Right renal cortex interstitium (tissue), 3 donors: ENCODE measurements at regions not wholly inside any gene's neighbourhood (a gene's known extent, or its start where the extent isn't known, plus 50 kb on each side); places are given as distances from the start of the nearest gene placed in this dataset.
"Not testable (repeated sequence)": the region's sequence is repeated elsewhere in the genome, so short reads cannot be mapped to it uniquely, and the experiment has no call there.

Experiments used
- DNase-seq, 3 donors: peaks; one replicate each; pipeline ENCODE4 v3.0.0-alpha.2; 2013; ENCODE audit warnings: low read depth in 3 of 3, low spot score in 2 of 3

DNA sequence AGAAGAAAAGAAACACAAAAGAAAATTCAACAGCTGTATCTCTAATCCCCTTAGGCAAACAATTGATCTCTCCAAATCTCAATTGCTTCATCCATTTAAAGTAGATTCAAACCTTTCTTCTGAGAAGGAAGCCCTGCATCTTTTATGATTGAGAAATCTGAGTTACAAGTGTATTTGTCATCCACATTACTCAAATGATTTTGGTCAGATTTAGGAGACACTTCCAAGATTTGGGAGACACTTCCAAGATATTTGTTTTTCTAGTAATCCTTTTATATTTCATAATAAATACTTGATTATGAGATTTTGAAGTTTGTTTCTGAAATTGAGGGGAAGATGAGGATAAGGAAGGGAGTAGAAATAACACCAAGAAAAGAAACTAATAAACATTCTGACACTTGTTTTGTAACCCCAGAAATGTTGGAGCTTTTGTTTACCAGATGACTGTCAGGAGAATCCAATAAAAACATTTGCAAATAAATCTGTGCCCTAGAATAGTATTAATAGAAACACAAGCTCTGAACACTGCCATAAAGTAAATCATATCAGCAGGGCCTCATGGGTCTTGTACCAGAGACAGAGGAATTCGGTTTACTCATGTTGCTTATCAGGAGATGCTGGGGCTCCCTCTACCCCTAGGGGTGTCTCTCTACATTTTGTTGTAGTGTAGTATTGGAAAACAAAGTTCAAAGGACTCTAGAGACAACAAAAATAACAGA lies 314.3 kb upstream of the NT5E start:
- no peak for DNase-seq

DNA sequence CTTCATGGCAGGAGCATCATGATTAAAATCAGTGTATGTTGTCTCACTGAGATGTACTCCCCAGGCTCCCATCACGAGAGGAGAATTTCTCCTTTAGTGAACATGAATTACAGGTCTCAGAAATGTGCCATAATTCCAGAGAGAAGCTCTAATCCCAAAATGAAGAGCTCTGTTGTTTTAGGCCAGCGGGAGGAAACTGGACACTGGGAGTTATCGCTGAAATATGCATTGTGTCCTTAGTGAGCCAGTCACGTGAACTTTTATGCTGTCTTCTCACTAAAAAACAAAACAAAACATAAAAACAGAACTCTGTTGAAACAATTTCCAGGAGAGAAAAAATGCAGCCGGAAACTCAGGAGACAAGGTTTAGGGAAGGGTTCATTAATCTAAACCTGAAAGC lies 315.7 kb upstream of the NT5E start:
- DNase-seq: no peak

DNA sequence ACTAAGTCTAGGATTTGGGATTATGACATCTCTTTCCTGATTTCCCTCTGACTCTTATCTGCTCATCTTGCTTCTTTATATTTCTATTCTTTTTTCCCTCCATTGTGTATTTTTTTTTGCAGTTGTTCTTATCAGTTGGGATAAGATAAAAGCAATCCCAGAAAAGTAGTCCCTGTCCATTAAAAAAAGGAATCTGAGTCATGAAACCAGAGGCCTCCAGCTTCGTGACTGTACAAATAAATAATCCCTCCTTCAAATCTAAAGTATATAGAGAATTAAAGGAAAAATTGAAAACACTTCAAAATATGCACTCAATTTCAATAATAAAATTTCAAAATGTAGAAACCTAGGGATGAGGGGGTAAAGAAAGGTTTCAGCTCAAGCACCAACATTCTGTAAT lies 317.8 kb upstream of the NT5E start:
- no peak for DNase-seq

DNA sequence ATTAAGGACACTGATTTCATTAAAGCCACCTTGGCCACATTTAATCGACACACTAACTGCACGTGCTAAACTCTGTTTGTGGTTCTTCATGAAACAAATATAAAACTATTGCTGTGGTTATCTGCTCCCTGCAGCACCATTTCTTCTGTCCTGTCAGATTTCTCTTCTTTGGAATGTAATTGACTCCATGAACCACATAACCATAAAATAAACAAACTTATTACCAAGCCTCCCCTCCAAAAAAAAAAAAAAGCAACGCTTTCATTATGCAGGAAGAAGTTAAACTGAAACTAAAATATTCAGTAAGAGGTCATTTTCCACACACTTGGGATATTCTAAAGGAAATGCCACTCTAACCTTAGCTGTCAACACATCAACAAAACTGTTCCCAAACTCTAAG lies 319.1 kb upstream of the NT5E start:
- no peak for DNase-seq

DNA sequence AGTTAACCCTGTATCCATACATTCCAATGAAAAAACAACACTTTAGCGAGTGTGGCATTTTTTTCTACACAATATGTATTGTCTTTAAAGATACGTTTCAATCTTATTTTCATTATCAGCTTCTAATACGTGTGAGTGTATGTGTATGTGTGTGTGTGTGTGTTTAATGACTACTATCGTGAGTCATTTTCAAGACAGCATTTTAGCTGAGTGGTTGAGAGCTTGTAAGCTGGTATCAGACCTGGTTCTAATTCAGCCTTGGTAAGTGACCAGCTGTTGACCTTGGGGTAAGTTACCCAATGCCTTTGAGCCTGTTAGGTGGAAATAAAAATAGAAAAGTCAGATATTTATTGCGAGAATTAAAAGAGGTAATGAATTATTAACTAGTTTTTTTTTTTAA lies 320.0 kb upstream of the NT5E start:
- no peak for DNase-seq

DNA sequence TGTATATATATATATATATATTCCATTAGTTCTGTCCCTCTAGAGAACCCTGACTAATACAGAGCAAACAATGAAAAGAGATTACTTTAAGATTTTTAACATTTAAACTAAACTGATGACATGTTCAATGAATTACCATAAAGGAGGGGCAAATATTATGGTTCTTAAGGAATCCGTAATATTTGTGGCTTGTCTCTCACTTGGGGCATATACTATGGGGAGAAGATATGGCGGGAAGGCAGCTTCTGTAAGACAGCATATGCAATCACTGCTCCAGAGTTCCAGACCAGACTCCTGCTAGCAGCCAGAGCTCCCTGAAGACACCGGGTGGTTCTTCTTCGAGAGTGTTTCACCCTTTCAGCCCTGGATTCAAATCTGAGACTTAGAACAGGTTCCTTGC lies 321.1 kb upstream of the NT5E start:
- no peak for DNase-seq

DNA sequence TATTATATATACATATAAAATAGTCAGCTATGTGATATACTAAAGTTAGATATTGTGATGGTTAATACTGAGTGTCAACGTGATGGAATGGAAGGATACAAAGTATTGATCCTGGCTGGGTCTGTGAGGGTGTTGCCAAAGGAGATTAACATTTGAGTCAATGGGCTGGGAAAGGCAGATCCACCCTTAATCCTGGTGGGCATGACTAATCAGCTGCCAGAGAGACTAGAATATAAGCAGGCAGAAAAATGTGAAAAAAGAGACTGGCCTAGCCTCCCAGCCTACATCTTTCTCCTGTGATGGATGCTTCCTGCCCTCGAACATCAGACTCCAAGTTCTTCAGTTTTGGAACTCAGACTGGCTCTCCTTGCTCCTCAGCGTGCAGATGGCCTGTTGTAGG lies 321.6 kb upstream of the NT5E start:
- not testable (repeated sequence) for DNase-seq

DNA sequence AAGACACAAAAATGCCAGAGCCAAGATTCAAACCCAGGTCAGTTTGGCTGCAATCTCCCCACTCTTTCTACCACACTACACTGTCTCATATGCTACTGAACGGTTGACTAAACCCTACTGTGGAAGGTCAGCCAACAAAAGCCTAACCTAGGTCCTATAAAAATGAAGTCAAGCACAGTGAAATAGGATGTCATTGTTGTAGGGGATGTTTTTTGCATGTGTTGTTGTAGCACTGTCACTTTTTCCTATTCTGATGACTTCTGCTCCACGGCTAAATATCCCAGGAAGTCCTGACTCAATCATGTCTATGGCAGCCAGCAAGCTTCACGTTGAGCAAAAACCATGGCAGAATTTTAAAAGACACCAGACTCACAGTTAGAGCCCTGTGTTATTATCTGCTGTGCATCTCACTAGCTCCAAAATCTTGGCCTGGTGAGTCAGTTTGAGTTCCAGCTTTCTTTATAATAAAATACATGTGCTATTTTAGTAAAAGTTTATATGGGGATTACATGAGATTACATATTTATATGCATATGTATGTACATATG lies 322.1 kb upstream of the NT5E start:
- DNase-seq: no peak

DNA sequence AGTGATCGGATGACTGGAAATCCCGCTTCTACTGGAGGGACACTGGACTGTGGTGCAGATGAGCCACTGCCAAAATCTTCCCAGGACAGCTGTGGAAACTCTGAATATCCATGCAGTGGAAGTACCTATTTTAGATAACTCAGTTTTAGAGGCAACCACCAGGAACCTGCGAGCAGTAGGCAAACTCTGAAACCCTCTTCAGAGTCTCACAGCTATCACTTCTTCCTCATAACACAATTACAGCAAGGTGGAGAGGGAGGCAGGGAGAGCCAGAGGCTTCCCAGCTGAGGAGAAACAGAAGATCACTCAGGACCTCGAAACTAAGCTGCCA lies 322.8 kb upstream of the NT5E start:
- no peak for DNase-seq

DNA sequence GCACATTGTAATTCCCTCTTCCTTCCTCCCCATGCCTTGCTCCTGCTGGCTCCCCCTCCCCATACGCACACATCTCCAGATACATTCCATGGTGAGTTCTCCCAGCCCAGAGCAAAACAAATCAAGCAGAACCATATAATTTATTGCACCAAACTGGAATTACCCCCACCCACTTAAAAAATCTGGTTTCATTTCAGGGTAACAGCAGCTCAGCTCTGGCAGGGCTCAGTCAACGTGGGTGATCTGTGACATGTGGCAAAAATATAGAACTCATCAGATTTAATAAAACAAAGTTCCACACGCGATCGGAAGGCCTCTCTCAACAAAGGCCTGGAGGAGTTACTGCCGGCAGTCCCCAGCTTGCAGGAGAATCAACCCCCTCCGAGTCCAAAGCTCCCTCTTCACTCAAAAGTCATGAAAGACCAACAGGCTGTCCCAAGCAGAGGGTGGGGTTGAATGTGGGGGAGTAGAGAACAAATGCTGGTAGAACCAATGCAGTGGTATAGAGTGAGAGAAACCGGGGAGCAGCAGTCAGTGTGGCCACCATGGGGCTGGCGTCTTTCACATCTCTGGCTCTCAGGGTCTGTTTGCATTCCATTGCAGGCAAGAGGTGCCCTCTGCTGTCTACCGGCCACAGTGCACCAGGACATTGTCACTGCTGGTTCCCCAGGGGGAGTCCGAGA lies 323.3 kb upstream of the NT5E start:
- peak; percentile 29 to 46 (median 45) for DNase-seq

DNA sequence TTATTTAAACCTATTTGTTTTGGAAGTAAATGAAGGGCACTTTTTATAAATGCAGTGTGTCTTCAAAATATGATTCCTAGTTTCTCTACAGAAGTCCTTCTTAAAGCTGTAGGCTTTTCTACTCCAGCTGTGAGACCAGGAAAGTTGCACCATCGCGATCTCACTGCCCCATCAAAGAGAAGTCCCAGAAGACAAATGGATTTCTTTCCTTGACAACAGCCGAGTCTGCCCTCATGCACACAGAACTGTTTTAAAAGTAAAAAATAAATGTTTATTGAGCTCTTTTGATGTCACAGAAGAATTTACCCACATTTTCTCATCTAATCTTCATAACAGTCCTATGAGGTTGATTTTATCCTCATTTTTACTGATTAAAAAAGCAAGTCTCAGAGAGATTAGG lies 324.4 kb upstream of the NT5E start:
- no peak for DNase-seq

DNA sequence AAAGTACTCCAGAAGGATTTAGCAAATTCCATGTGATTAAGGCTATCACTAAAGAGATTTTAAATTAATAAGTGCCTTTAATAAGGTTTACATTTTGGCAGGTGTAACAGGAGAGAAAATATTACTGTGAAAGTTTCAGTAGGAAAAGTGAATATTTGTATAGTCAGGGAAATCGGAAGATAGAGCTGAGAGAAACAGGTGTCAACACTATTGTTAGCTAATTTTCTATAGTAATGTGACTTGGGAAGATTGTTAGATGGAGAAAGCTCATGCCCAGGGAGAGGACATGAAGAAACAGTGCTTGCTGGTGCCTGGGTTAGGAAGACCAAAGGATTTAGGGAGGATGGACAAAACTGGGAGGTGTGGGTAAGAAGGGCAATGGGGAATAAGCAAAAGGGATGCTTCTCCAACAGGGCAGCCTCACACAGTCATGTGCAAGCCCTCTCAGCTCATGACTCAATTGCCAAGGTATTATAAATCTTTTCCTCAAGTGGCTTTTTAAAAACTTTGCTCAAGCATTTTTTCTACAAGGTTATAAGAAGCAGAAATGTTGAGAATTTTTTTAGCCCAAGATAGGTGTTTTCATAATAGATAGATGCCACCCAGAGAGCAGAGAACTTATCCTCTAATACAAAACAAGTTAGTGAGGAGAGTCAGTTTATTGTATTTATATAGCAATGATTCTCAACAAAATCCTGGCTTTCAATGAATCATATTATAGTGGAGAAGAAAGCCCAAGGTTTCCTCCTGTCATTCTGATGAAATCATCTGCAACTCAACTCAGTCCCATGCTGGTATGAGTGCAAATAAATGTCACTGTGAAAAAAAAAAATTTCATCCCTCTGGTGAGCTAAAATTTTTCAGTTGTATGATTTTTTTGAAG lies 325.2 kb upstream of the NT5E start:
- DNase-seq: no peak

DNA sequence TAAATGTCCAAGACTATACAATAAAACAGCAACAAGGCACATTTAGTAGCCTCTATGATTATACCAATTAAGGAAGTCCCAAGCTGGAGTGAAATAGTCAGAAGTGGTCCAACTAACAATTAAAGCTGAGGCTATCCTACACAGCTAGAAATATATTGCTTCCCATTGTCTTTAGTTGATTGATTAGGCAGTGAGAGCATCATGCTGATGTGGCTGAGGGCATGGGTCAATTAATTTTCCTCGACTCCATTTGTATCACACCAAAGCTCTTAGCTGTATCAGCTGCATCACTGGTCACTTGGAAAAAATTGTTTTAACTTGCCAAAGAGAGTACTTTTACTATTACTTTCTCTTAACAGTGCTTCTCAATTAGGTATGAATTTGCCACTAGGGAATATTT lies 328.7 kb upstream of the NT5E start:
- DNase-seq: no peak

DNA sequence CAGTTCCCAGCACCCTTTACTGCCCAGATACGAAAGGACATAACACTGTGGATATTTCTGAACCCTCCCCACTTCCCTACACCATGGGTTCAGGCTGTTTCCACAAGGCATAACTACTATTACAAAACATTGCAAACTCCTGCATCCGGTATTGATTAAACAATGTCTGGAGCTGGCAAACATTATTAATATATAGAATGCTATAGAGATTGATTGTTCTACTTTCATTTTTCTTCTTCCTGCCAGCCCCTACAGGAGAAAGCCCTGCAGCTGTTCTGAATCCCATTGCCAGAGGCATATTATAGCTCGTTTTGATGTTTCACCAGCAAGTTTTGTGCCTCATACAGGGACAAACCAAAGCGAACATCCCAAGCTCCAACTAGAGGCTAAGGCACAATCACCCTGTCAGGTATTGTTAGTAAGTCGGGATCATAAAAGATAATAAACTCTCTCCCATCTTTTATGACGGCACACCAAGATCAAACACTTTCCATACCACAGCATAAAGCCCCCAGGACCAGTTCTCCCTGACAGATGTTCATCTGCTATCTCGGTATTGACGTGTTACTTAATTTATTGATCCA lies 331.1 kb upstream of the NT5E start:
- no peak for DNase-seq

DNA sequence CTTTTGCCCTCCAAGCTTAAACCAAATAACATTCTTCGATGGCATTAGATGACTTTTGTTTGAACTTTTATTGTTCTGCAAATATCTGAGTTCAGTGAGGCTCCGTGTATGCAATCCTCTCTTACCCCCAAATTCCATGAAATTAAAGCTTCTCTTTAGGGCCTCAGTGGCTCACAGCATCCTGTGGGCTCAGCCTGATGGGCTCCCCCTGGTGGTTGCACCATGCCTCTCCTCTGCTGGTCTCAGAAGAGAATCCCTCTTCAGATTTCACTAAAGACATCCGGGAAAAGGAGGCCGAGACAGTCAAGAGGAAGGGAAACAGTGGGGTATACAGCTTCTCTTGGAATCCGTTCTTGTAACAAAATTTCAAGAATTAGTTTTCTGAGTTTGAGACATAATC lies 331.6 kb upstream of the NT5E start:
- no peak for DNase-seq

DNA sequence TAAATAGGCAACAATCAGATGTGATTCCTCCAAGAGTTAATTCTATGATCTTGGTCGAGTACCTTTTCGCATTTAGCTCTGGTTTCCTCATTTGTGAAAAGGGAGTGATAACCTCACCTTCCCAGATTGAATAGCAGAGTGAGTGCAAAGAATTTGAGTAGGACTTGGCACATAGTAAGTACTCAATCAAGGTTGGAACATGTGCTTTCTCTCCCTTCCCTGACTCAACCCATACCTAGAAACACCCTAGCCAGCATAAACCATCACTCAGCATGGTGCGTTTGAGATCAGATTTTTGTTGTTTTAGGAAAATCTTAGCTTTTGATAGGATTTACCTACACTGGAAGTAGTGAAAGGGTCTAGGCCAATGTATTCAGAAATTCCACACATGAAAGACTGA lies 333.4 kb upstream of the NT5E start:
- DNase-seq: no peak

DNA sequence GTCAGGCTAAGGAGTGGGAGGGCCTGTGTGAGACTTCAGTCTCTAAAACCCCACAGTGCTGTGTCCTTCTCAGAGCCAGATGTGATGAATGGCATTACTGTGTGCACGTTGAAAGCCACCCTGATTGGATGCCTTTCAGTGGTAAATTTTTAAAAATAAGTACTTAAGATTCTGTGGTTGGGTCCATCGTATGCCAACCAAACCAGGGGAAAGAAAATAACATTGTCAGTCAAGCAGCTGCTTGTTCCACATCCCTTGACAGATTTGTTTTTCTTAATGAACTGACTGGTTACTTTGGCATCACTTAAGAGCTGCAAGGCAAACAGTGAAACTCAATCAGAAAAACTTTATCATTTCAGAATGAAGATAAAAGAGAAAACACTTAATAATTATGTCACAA lies 334.0 kb upstream of the NT5E start:
- no peak for DNase-seq

DNA sequence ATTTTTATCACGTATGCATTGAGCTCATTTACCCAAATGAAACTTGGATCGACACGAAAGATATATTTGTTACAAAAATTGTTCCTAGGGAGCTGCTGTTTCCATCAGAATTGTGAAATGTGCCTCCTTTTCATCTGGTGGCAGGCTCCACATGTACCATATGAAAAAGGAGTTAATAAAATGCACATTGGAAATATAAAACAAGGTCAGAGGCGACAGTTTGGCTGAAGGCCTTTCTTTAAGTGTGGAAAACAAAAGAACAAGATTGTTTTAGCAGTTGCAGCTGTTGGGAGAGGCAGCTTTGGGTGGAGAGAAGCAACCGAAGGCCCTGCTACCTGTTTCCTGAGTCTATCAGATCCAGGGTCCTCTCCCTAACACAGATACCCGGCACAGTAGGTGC lies 334.5 kb upstream of the NT5E start:
- no peak for DNase-seq

DNA sequence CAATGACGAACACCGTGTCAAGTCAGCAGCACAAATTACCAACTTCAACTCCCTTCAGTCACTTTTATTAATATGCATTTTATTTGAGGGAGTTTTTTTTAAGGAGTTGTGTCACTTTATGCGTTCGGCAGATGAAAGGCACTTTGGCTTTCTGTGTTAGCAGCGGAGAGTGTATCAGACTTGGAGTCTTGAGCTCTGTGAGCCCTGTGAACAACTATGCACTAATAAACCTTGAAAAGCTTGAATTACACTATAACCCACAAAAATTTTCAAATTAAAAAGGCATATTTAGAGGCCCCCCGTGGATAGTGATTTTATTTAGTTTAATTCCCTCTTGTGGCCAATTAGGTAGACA lies 335.3 kb upstream of the NT5E start:
- no peak for DNase-seq

DNA sequence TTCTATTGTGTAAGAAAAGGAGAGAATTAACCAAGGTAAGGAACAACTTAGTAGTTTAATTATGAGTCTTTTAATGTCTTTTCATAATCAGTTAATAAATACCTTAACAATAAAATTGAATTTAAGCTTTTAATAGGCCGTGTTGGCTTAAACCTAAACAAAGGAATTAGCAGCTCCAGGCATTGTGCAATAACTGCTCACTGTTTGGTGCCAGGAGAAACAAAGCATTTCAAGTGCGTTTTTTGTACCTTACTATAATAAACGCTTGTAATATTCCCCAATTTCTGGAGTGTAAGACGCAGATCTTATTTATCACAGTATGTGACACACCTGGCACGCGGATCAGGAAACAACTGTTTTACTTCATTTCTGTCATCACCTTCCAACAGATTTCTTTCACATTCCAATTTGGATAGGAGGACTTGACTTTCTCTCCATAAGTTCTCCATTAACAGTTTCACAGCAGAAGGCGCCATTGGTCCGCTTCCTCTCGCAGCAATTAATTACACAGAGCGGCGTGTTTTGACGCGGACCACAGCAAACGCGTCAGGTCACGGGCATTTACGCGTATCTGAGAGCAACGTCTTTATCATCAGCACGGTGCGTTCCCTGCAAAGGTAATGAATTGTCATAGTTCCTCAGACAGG lies 335.8 kb upstream of the NT5E start:
- DNase-seq: no peak

DNA sequence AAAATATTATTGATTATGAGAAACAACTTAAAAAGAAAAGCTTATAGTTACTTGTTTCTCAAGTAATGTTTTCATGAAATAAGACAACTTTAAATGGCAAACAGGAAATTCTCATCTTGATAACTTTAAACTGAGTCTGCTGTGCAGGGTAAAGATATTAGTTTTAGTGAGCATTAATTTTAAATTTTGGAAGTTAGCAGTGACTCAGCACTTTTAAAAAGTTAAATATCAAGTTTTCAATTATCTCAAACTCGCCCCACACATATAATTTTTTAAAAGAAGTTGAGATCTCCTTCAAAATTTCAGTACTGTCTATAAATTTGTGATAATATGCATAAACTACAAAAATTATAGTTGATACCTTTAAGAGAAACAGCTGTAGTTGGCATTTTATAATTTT lies 337.3 kb upstream of the NT5E start:
- no peak for DNase-seq
